ENCODE measurements at regions not wholly inside any gene's neighbourhood (a gene's known extent, or its start where the extent isn't known, plus 50 kb on each side); places are given as distances from the start of the nearest gene placed in this dataset.
A peak's percentile ranks its signal among the peaks of the same experiment; 100 is the strongest.

- DNase-seq = peak; percentile 6
Observed at GRCh38 chr9:79955300-79955699, 383.5 kb downstream of the TLE4 start.

- DNase-seq = no peak
Observed at GRCh38 chr9:79953908-79954307, 382.1 kb downstream of the TLE4 start.

GRCh38 chr9:79952401-79952800, 380.6 kb downstream of the TLE4 start:
- DNase-seq = no peak

- DNase-seq = no peak
Observed at GRCh38 chr9:79946712-79947111, 374.9 kb downstream of the TLE4 start.

GRCh38 chr9:79945495-79945894, 373.7 kb downstream of the TLE4 start:
- DNase-seq = no peak

- DNase-seq = peak; percentile 19
Observed at GRCh38 chr9:79945016-79945415, 373.3 kb downstream of the TLE4 start.

GRCh38 chr9:79940919-79941318, 369.2 kb downstream of the TLE4 start:
- no peak for DNase-seq

GRCh38 chr9:79939819-79940218, 368.1 kb downstream of the TLE4 start:
- no peak for DNase-seq

GRCh38 chr9:79936336-79936735, 364.6 kb downstream of the TLE4 start:
- no peak for DNase-seq

- DNase-seq = no peak
Observed at GRCh38 chr9:79929285-79929684, 357.5 kb downstream of the TLE4 start.

- no peak for DNase-seq
Observed at GRCh38 chr9:79928661-79929223, 357.0 kb downstream of the TLE4 start.

GRCh38 chr9:79925326-79925725, 353.6 kb downstream of the TLE4 start:
- no peak for DNase-seq

- no peak for DNase-seq
Observed at GRCh38 chr9:79924836-79925235, 353.1 kb downstream of the TLE4 start.

GRCh38 chr9:79917421-79917820, 345.7 kb downstream of the TLE4 start:
- DNase-seq = no peak

GRCh38 chr9:79913867-79914266, 342.1 kb downstream of the TLE4 start:
- no peak for DNase-seq

GRCh38 chr9:79912318-79913070, 340.7 kb downstream of the TLE4 start:
- DNase-seq = no peak

- no peak for DNase-seq
Observed at GRCh38 chr9:79911724-79912123, 340.0 kb downstream of the TLE4 start.

GRCh38 chr9:79902825-79903600, 331.2 kb downstream of the TLE4 start:
- no peak for DNase-seq

GRCh38 chr9:79900754-79901153, 329.0 kb downstream of the TLE4 start:
- DNase-seq = no peak

- no peak for DNase-seq
Observed at GRCh38 chr9:79896390-79896980, 324.7 kb downstream of the TLE4 start.

GRCh38 chr9:79895232-79895631, 323.5 kb downstream of the TLE4 start:
- no peak for DNase-seq

- DNase-seq = no peak
Observed at GRCh38 chr9:79889369-79889768, 317.6 kb downstream of the TLE4 start.

- DNase-seq = no peak
Observed at GRCh38 chr9:79885093-79885857, 313.5 kb downstream of the TLE4 start.
